ENCODE measurements at regions not wholly inside any gene's neighbourhood (a gene's known extent, or its start where the extent isn't known, plus 50 kb on each side); places are given as distances from the start of the nearest gene placed in this dataset.

- Mint-ChIP-seq H3K27me3 (no peaks in the 10 kb centered on the region), H3K27ac (no peak overlapping the region), H3K4me1 (ENCODE audit: low read depth) (no peaks in the 10 kb centered on the region), H3K4me3 (no peak overlapping the region), H3K9me3 (no peaks in the 10 kb centered on the region), H3K36me3 (ENCODE audit: low read depth) (no peaks in the 10 kb centered on the region)
- intact Hi-C loops (cut with micrococcal nuclease), result no loop called here
Observed at GRCh38 chr10:29083096-29083495, 205.8 kb upstream of the LYZL1 start.

- no peak overlapping the region for H3K4me3 Mint-ChIP-seq
- no peaks in the 10 kb centered on the region for H3K9me3 Mint-ChIP-seq
- H3K4me1 Mint-ChIP-seq (ENCODE audit: low read depth), result no peaks in the 10 kb centered on the region
- intact Hi-C loops (cut with micrococcal nuclease), result no loop called here
- no peaks in the 10 kb centered on the region for H3K27me3 Mint-ChIP-seq
- no peaks in the 10 kb centered on the region for H3K36me3 Mint-ChIP-seq (ENCODE audit: low read depth)
- no peak overlapping the region for H3K27ac Mint-ChIP-seq
Observed at GRCh38 chr10:29084681-29085307, 204.1 kb upstream of the LYZL1 start.

- Mint-ChIP-seq H3K27me3 (no peaks in the 10 kb centered on the region), H3K4me3 (no peak overlapping the region), H3K9me3 (no peaks in the 10 kb centered on the region), H3K36me3 (ENCODE audit: low read depth) (no peaks in the 10 kb centered on the region), H3K27ac (no peak overlapping the region), H3K4me1 (ENCODE audit: low read depth) (no peaks in the 10 kb centered on the region)
- intact Hi-C loops (cut with micrococcal nuclease), result no loop called here
Observed at GRCh38 chr10:29089091-29089490, 199.8 kb upstream of the LYZL1 start.

GRCh38 chr10:29096303-29096824 is 192.5 kb upstream of the LYZL1 start:
- Mint-ChIP-seq H3K27me3 (peaks cover 5% of the 10 kb centered on the region), H3K4me1 (ENCODE audit: low read depth) (no peaks in the 10 kb centered on the region), H3K27ac (no peak overlapping the region), H3K36me3 (ENCODE audit: low read depth) (no peaks in the 10 kb centered on the region), H3K4me3 (no peak overlapping the region), H3K9me3 (no peaks in the 10 kb centered on the region)
- intact Hi-C loops (cut with micrococcal nuclease), result no loop called here

GRCh38 chr10:29098423-29098822 is 190.4 kb upstream of the LYZL1 start:
- Mint-ChIP-seq H3K27ac (no peak overlapping the region), H3K4me3 (no peak overlapping the region), H3K27me3 (peaks cover 10% of the 10 kb centered on the region), H3K36me3 (ENCODE audit: low read depth) (no peaks in the 10 kb centered on the region), H3K9me3 (no peaks in the 10 kb centered on the region), H3K4me1 (ENCODE audit: low read depth) (no peaks in the 10 kb centered on the region)
- intact Hi-C loops (cut with micrococcal nuclease), result no loop called here

GRCh38 chr10:29099001-29099400 is 189.9 kb upstream of the LYZL1 start:
- H3K27ac Mint-ChIP-seq, result no peak overlapping the region
- H3K4me3 Mint-ChIP-seq, result no peak overlapping the region
- H3K4me1 Mint-ChIP-seq (ENCODE audit: low read depth), result no peaks in the 10 kb centered on the region
- intact Hi-C loops (cut with micrococcal nuclease), result no loop called here
- H3K27me3 Mint-ChIP-seq, result peaks cover 10% of the 10 kb centered on the region
- no peaks in the 10 kb centered on the region for H3K36me3 Mint-ChIP-seq (ENCODE audit: low read depth)
- no peaks in the 10 kb centered on the region for H3K9me3 Mint-ChIP-seq

GRCh38 chr10:29099415-29099814 is 189.5 kb upstream of the LYZL1 start:
- Mint-ChIP-seq H3K27me3 (peaks cover 10% of the 10 kb centered on the region), H3K36me3 (ENCODE audit: low read depth) (no peaks in the 10 kb centered on the region), H3K27ac (no peak overlapping the region), H3K4me3 (no peak overlapping the region), H3K4me1 (ENCODE audit: low read depth) (no peaks in the 10 kb centered on the region), H3K9me3 (no peaks in the 10 kb centered on the region)
- intact Hi-C loops (cut with micrococcal nuclease), result no loop called here

- Mint-ChIP-seq H3K4me1 (ENCODE audit: low read depth) (no peaks in the 10 kb centered on the region), H3K27me3 (peaks cover 10% of the 10 kb centered on the region), H3K4me3 (no peak overlapping the region), H3K9me3 (no peaks in the 10 kb centered on the region), H3K36me3 (ENCODE audit: low read depth) (no peaks in the 10 kb centered on the region), H3K27ac (no peak overlapping the region)
- intact Hi-C loops (cut with micrococcal nuclease), result no loop called here
Observed at GRCh38 chr10:29100505-29100904, 188.4 kb upstream of the LYZL1 start.

GRCh38 chr10:29102233-29102632 is 186.6 kb upstream of the LYZL1 start:
- peaks cover 10% of the 10 kb centered on the region for H3K27me3 Mint-ChIP-seq
- H3K4me1 Mint-ChIP-seq (ENCODE audit: low read depth), result no peaks in the 10 kb centered on the region
- no peaks in the 10 kb centered on the region for H3K36me3 Mint-ChIP-seq (ENCODE audit: low read depth)
- no peak overlapping the region for H3K4me3 Mint-ChIP-seq
- H3K27ac Mint-ChIP-seq, result no peak overlapping the region
- H3K9me3 Mint-ChIP-seq, result no peaks in the 10 kb centered on the region
- intact Hi-C loops (cut with micrococcal nuclease), result no loop called here

GRCh38 chr10:29102636-29103035 is 186.2 kb upstream of the LYZL1 start:
- H3K27ac Mint-ChIP-seq, result no peak overlapping the region
- H3K4me1 Mint-ChIP-seq (ENCODE audit: low read depth), result no peaks in the 10 kb centered on the region
- H3K4me3 Mint-ChIP-seq, result no peak overlapping the region
- no peaks in the 10 kb centered on the region for H3K9me3 Mint-ChIP-seq
- H3K27me3 Mint-ChIP-seq, result peaks cover 10% of the 10 kb centered on the region
- intact Hi-C loops (cut with micrococcal nuclease), result no loop called here
- H3K36me3 Mint-ChIP-seq (ENCODE audit: low read depth), result no peaks in the 10 kb centered on the region

GRCh38 chr10:29104661-29105399 is 184.0 kb upstream of the LYZL1 start:
- no peaks in the 10 kb centered on the region for H3K36me3 Mint-ChIP-seq (ENCODE audit: low read depth)
- H3K4me3 Mint-ChIP-seq, result no peak overlapping the region
- H3K4me1 Mint-ChIP-seq (ENCODE audit: low read depth), result no peaks in the 10 kb centered on the region
- intact Hi-C loops (cut with micrococcal nuclease), result no loop called here
- peaks cover 10% of the 10 kb centered on the region for H3K27me3 Mint-ChIP-seq
- H3K9me3 Mint-ChIP-seq, result no peaks in the 10 kb centered on the region
- H3K27ac Mint-ChIP-seq, result no peak overlapping the region

- Mint-ChIP-seq H3K27ac (no peak overlapping the region), H3K27me3 (peaks cover 10% of the 10 kb centered on the region), H3K9me3 (no peaks in the 10 kb centered on the region), H3K4me3 (no peak overlapping the region), H3K36me3 (ENCODE audit: low read depth) (no peaks in the 10 kb centered on the region), H3K4me1 (ENCODE audit: low read depth) (no peaks in the 10 kb centered on the region)
- intact Hi-C loops (cut with micrococcal nuclease), result no loop called here
Observed at GRCh38 chr10:29105516-29106215, 183.2 kb upstream of the LYZL1 start.

- no peak overlapping the region for H3K4me3 Mint-ChIP-seq
- H3K36me3 Mint-ChIP-seq (ENCODE audit: low read depth), result no peaks in the 10 kb centered on the region
- peaks cover 8% of the 10 kb centered on the region for H3K27me3 Mint-ChIP-seq
- no peaks in the 10 kb centered on the region for H3K9me3 Mint-ChIP-seq
- intact Hi-C loops (cut with micrococcal nuclease), result no loop called here
- no peaks in the 10 kb centered on the region for H3K4me1 Mint-ChIP-seq (ENCODE audit: low read depth)
- H3K27ac Mint-ChIP-seq, result no peak overlapping the region
Observed at GRCh38 chr10:29106287-29106686, 182.6 kb upstream of the LYZL1 start.

- Mint-ChIP-seq H3K4me3 (no peak overlapping the region), H3K27ac (no peak overlapping the region), H3K27me3 (peaks cover 3% of the 10 kb centered on the region)
Observed at GRCh38 chr10:29107866-29108498, 180.9 kb upstream of the LYZL1 start.

More at GRCh38 chr10:29107866-29108498, 180.9 kb upstream of the LYZL1 start:
- Mint-ChIP-seq H3K9me3 (no peaks in the 10 kb centered on the region), H3K36me3 (ENCODE audit: low read depth) (no peaks in the 10 kb centered on the region), H3K4me1 (ENCODE audit: low read depth) (no peaks in the 10 kb centered on the region)
- intact Hi-C loops (cut with micrococcal nuclease), result no loop called here
